Mammary epithelial cell (primary cell): ENCODE measurements at regions not wholly inside any gene's neighbourhood (a gene's known extent, or its start where the extent isn't known, plus 50 kb on each side); places are given as distances from the start of the nearest gene placed in this dataset.

Experiments used
- CTCF ChIP-seq, 2 donors: IDR thresholded peaks in 1 of 2; conservative IDR thresholded peaks in 1 of 2; 2 replicates each; pipeline ENCODE4 v1.5.1; 2011 to 2012; ENCODE audit warnings: inconsistent platforms in 2 of 2, low read length in 2 of 2, mild to moderate bottlenecking in 2 of 2, control low read depth in 1 of 2, low read depth in 1 of 2; ENCODE audit not compliant: insufficient read depth in 1 of 2; ENCODE audit errors: extremely low read depth in 1 of 2
- EZH2 ChIP-seq: IDR thresholded peaks from 2 replicates; pipeline ENCODE4 v1.6.1; 2012; ENCODE audit warnings: low read length, inconsistent platforms, borderline replicate concordance

- no peak for TF ChIP-seq CTCF (conservative IDR thresholded peaks at IDR 0.05 in 1 of 2, IDR thresholded peaks at IDR 0.05 in 1 of 2; ENCODE audit: extremely low read depth in 1 of 2, insufficient read depth in 1 of 2, low read depth in 1 of 2, low read length in 2 of 2)
- TF ChIP-seq EZH2 = no peak
Measured at GRCh38 chr3:81315030-81315429, 446.4 kb downstream of the GBE1 start.
